ENCODE measurements at regions not wholly inside any gene's neighbourhood (a gene's known extent, or its start where the extent isn't known, plus 50 kb on each side); places are given as distances from the start of the nearest gene placed in this dataset.

- TF ChIP-seq TAF1 (IDR thresholded peaks at IDR 0.05; ENCODE audit: low read depth) (no peak), TCF12 (IDR thresholded peaks at IDR 0.05; ENCODE audit: low read depth) (no peak), TEAD4 (IDR thresholded peaks at IDR 0.05) (no peak), RAD21 (IDR thresholded peaks at IDR 0.05; ENCODE audit: low read depth) (no peak), EGR1 (IDR thresholded peaks at IDR 0.05) (no peak), CREB1 (IDR thresholded peaks at IDR 0.05; ENCODE audit: low read depth) (no peak), CEBPB (IDR thresholded peaks at IDR 0.05) (no peak), NFIC (IDR thresholded peaks at IDR 0.05) (no peak), REST (IDR thresholded peaks at IDR 0.05; ENCODE audit: low read depth) (no peak), YY1 (IDR thresholded peaks at IDR 0.05; ENCODE audit: low read depth) (no peak), ZBTB7A (IDR thresholded peaks at IDR 0.05; ENCODE audit: low read depth) (no peak), MAX (IDR thresholded peaks at IDR 0.05) (no peak), USF1 (IDR thresholded peaks at IDR 0.05) (no peak), FOXM1 (IDR thresholded peaks at IDR 0.05; ENCODE audit: borderline replicate concordance, low read depth) (no peak), EP300 (IDR thresholded peaks at IDR 0.05; ENCODE audit: borderline replicate concordance) (no peak)
These were observed 163.8 kb downstream of the INHBA start for GRCh38 chr7:41538810-41539724.

GRCh38 chr7:41536873-41537665, 165.8 kb downstream of the INHBA start:
- TF ChIP-seq RAD21 (IDR thresholded peaks at IDR 0.05; ENCODE audit: low read depth) (no peak), TCF12 (IDR thresholded peaks at IDR 0.05; ENCODE audit: low read depth) (no peak), MAX (IDR thresholded peaks at IDR 0.05) (no peak), NFIC (IDR thresholded peaks at IDR 0.05) (no peak), YY1 (IDR thresholded peaks at IDR 0.05; ENCODE audit: low read depth) (no peak), FOXM1 (IDR thresholded peaks at IDR 0.05; ENCODE audit: borderline replicate concordance, low read depth) (no peak), TAF1 (IDR thresholded peaks at IDR 0.05; ENCODE audit: low read depth) (no peak), USF1 (IDR thresholded peaks at IDR 0.05) (no peak), ZBTB7A (IDR thresholded peaks at IDR 0.05; ENCODE audit: low read depth) (no peak), CREB1 (IDR thresholded peaks at IDR 0.05; ENCODE audit: low read depth) (no peak), REST (IDR thresholded peaks at IDR 0.05; ENCODE audit: low read depth) (no peak), TEAD4 (IDR thresholded peaks at IDR 0.05) (no peak), EGR1 (IDR thresholded peaks at IDR 0.05) (no peak), EP300 (IDR thresholded peaks at IDR 0.05; ENCODE audit: borderline replicate concordance) (no peak), CEBPB (IDR thresholded peaks at IDR 0.05) (no peak)

- TF ChIP-seq MAX (IDR thresholded peaks at IDR 0.05) (no peak), REST (IDR thresholded peaks at IDR 0.05; ENCODE audit: low read depth) (no peak), NFIC (IDR thresholded peaks at IDR 0.05) (no peak), YY1 (IDR thresholded peaks at IDR 0.05; ENCODE audit: low read depth) (no peak), CREB1 (IDR thresholded peaks at IDR 0.05; ENCODE audit: low read depth) (no peak), RAD21 (IDR thresholded peaks at IDR 0.05; ENCODE audit: low read depth) (no peak), EGR1 (IDR thresholded peaks at IDR 0.05) (no peak), FOXM1 (IDR thresholded peaks at IDR 0.05; ENCODE audit: borderline replicate concordance, low read depth) (no peak), TAF1 (IDR thresholded peaks at IDR 0.05; ENCODE audit: low read depth) (no peak), EP300 (IDR thresholded peaks at IDR 0.05; ENCODE audit: borderline replicate concordance) (no peak), TEAD4 (IDR thresholded peaks at IDR 0.05) (no peak)
These were observed 166.6 kb downstream of the INHBA start for GRCh38 chr7:41536122-41536872.

Measured in Ishikawa (cell line).